Endodermal cell (in vitro differentiated cells): ENCODE measurements at regions not wholly inside any gene's neighbourhood (a gene's known extent, or its start where the extent isn't known, plus 50 kb on each side); places are given as distances from the start of the nearest gene placed in this dataset.

Source experiments
- DNase-seq: peaks from one replicate; pipeline ENCODE4 v3.0.0-alpha.2; 2017
- H3K27ac ChIP-seq: 2 replicates; pipeline ENCODE4 v1.5.1; 2013; ENCODE audit warnings: mild to moderate bottlenecking, low read depth, low read length, moderate library complexity
- H3K27me3 ChIP-seq: 2 replicates; pipeline ENCODE4 v1.6.1; 2013; ENCODE audit warnings: mild to moderate bottlenecking, low read length, moderate library complexity; ENCODE audit not compliant: insufficient read depth, control insufficient read depth, poor library complexity, severe bottlenecking
- H3K36me3 ChIP-seq: 2 replicates; pipeline ENCODE4 v1.7.0; 2013; ENCODE audit warnings: mild to moderate bottlenecking, low read length, moderate library complexity; ENCODE audit not compliant: control insufficient read depth, insufficient read depth
- H3K4me1 ChIP-seq: one replicate; pipeline ENCODE4 v1.7.0; 2013; ENCODE audit warnings: low read length; ENCODE audit not compliant: control insufficient read depth, insufficient read depth
- H3K4me3 ChIP-seq: 2 replicates; pipeline ENCODE4 v1.5.1; 2013; ENCODE audit warnings: mild to moderate bottlenecking, low read length, moderate library complexity
- H3K9ac ChIP-seq: 2 replicates; pipeline ENCODE4 v1.6.1; 2013; ENCODE audit warnings: mild to moderate bottlenecking, low read length, moderate library complexity; ENCODE audit not compliant: poor library complexity, severe bottlenecking; ENCODE audit errors: extremely low read depth
- H3K9me3 ChIP-seq: 2 replicates; pipeline ENCODE4 v1.6.1; 2013; ENCODE audit warnings: mild to moderate bottlenecking, low read length, moderate library complexity; ENCODE audit not compliant: control insufficient read depth
- H3K27ac Mint-ChIP-seq: 2 replicates; pipeline ENCODE4 v1.8.0; 2020; ENCODE audit warnings: mixed read lengths
- H3K27me3 Mint-ChIP-seq: 2 replicates; pipeline ENCODE4 v1.8.0; 2021; ENCODE audit warnings: mild to moderate bottlenecking, mixed read lengths; ENCODE audit not compliant: insufficient read depth
- H3K36me3 Mint-ChIP-seq: 2 replicates; pipeline ENCODE4 v1.8.0; 2020; ENCODE audit warnings: low read depth, mixed read lengths
- H3K4me1 Mint-ChIP-seq: 2 replicates; pipeline ENCODE4 v1.8.0; 2020; ENCODE audit warnings: mixed read lengths
- H3K4me3 Mint-ChIP-seq: 2 replicates; pipeline ENCODE4 v1.8.0; 2020; ENCODE audit warnings: mild to moderate bottlenecking, moderate library complexity, mixed read lengths
- H3K9me3 Mint-ChIP-seq: 2 replicates; pipeline ENCODE4 v1.8.0; 2020; ENCODE audit warnings: mild to moderate bottlenecking, mixed read lengths
- CTCF ChIP-seq: fragments of 200-600 bp; sonication (generic); conservative IDR thresholded peaks from 2 replicates; pipeline ENCODE4 v1.5.0; 2021; ENCODE audit warnings: antibody characterized with exemption, mild to moderate bottlenecking
- WGBS, 2 experiments: methylation state at CpG; one replicate each; pipeline versions ENCODE4 v1.1.5 to v1.1.7; 2013; ENCODE audit warnings: missing lambda C conversion rate in 2 of 2, mixed read lengths in 1 of 2; ENCODE audit not compliant: insufficient coverage in 1 of 2, insufficient read length in 1 of 2; 5-methylcytosine and 5-hydroxymethylcytosine counted together

DNA sequence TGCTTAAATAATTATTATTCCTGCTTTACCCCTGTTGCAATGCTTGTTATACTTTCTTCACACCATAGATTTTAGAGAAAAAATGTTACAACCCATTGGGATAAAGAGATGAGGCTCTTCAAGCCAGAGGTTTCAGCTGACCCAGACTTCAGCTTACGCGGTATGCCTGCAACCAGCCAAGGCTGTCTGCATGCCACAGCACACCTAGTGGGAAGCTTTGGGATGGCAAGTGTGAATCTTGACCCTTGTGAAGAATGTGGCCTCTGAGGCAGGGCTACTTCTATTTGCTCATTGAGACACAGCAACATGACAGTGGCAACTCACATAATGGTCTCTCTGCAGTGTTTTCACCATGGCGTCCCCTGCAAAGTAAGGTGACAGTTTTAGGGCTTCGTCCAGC, 193.9 kb upstream of the PIRT start:
- H3K9ac ChIP-seq, result no peak overlapping the region
- H3K9me3 ChIP-seq, result no peaks in the 10 kb centered on the region
- peaks cover 3% of the 10 kb centered on the region for H3K4me1 ChIP-seq
- Mint-ChIP-seq H3K4me3 (no peak overlapping the region), H3K4me1 (peaks cover 25% of the 10 kb centered on the region), H3K27ac (peak overlapping the region; percentile 49), H3K9me3 (peaks cover 3% of the 10 kb centered on the region), H3K27me3 (no peaks in the 10 kb centered on the region), H3K36me3 (peaks cover 2% of the 10 kb centered on the region)
- H3K27ac ChIP-seq, result no peak overlapping the region
- H3K4me3 ChIP-seq, result no peak overlapping the region
- H3K36me3 ChIP-seq, result no peaks in the 10 kb centered on the region
- DNase-seq, result peak; percentile 95
- TF ChIP-seq CTCF, result peak; percentile 88
- 82 to 95% methylated on average over 4 of the region's 4 CpGs for WGBS, 2 experiments
- H3K27me3 ChIP-seq, result no peaks in the 10 kb centered on the region

DNA sequence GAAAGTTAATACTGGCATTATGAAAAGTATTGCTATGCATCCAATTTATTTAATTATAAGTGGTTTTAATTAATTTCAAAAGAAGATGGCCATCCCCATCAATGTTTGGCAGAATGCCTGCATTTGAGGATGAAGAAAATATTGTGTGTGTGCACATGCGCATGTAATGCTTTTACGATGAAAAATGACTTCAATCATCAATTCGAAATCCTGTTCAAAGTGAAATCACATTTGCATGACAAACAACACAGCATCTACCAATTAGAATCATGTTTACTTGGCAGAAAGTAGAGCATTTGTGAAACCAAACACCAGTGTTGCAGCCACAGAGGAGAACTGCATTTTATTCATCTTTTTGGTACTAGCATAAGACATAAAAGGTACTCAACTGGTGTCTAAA, 191.9 kb upstream of the PIRT start:
- H3K9ac ChIP-seq, result no peak overlapping the region
- Mint-ChIP-seq H3K27ac (no peak overlapping the region), H3K36me3 (peaks cover 2% of the 10 kb centered on the region)

GRCh38 chr17:11028349-11028748, 190.5 kb upstream of the PIRT start:
- 95 to 96% methylated on average over 3 of the region's 3 CpGs for WGBS, 2 experiments
- Histone ChIP-seq H3K36me3 (no peaks in the 10 kb centered on the region), H3K27me3 (no peaks in the 10 kb centered on the region), H3K9ac (no peak overlapping the region), H3K27ac (no peak overlapping the region), H3K4me1 (peaks cover 11% of the 10 kb centered on the region), H3K4me3 (no peak overlapping the region), H3K9me3 (no peaks in the 10 kb centered on the region)
- Mint-ChIP-seq H3K36me3 (peaks cover 2% of the 10 kb centered on the region), H3K27ac (no peak overlapping the region), H3K9me3 (peaks cover 3% of the 10 kb centered on the region), H3K4me3 (no peak overlapping the region), H3K27me3 (no peaks in the 10 kb centered on the region), H3K4me1 (peaks cover 32% of the 10 kb centered on the region)
- TF ChIP-seq CTCF, result no peak
- no peak for DNase-seq

More for the DNA sequence above, 191.9 kb upstream of the PIRT start:
- Mint-ChIP-seq H3K4me3 (no peak overlapping the region), H3K9me3 (peaks cover 3% of the 10 kb centered on the region), H3K4me1 (peaks cover 25% of the 10 kb centered on the region), H3K27me3 (no peaks in the 10 kb centered on the region)
- no peak for TF ChIP-seq CTCF
- no peak for DNase-seq
- no peak overlapping the region for H3K27ac ChIP-seq
- no peaks in the 10 kb centered on the region for H3K9me3 ChIP-seq
- WGBS, 2 experiments, result 80 to 88% methylated on average over 1 to 3 of the region's 3 CpGs
- H3K36me3 ChIP-seq, result no peaks in the 10 kb centered on the region
- H3K4me1 ChIP-seq, result peaks cover 3% of the 10 kb centered on the region
- no peak overlapping the region for H3K4me3 ChIP-seq
- H3K27me3 ChIP-seq, result no peaks in the 10 kb centered on the region
